Peyer's patch (tissue), 4 donors: ENCODE measurements at regions not wholly inside any gene's neighbourhood (a gene's known extent, or its start where the extent isn't known, plus 50 kb on each side); places are given as distances from the start of the nearest gene placed in this dataset.
"Not testable (repeated sequence)": the region's sequence is repeated elsewhere in the genome, so short reads cannot be mapped to it uniquely, and the experiment has no call there.

ENCODE experiments used
- DNase-seq, 3 donors: peaks; one replicate each; pipeline ENCODE4 v3.0.0-alpha.2; 2017 to 2019
- H3K27ac ChIP-seq, 4 donors: fragments of 200-600 bp; sonication (generic); one replicate each; pipeline ENCODE4 v1.5.1; 2016 to 2019
- H3K27me3 ChIP-seq, 2 donors: fragments of 200-600 bp; sonication (generic); one replicate each; pipeline ENCODE4 v1.5.1; 2019
- H3K36me3 ChIP-seq, 3 donors: fragments of 200-600 bp; sonication (generic); one replicate each; pipeline ENCODE4 v1.5.1; 2016 to 2019
- H3K4me1 ChIP-seq, 4 donors: fragments of 200-600 bp; sonication (generic); one replicate each; pipeline ENCODE4 v1.5.1; 2016 to 2019
- H3K4me3 ChIP-seq, 4 donors: fragments of 200-600 bp; sonication (generic); 1 replicate in 3 of 4; 2 replicates in 1 of 4; pipeline ENCODE4 v1.5.1; 2016 to 2019; ENCODE audit warnings: mild to moderate bottlenecking in 1 of 4
- H3K9me3 ChIP-seq, 4 donors: fragments of 200-600 bp; sonication (generic); one replicate each; pipeline ENCODE4 v1.5.1; 2016 to 2019; ENCODE audit warnings: mild to moderate bottlenecking in 1 of 4
- POLR2A ChIP-seq, 2 donors: fragments of 450-650 bp; IDR thresholded peaks; one replicate each; pipeline ENCODE4 v1.5.1; 2017; ENCODE audit warnings: antibody characterized with exemption in 2 of 2, mild to moderate bottlenecking in 2 of 2, moderate library complexity in 2 of 2
- TF ChIP-seq, protein P1 (sequence below), 6 experiments: fragments of 450-650 bp in 4 of 6; fragments of 200-600 bp in 2 of 6; sonication (generic) in 1 of 6; IDR thresholded peaks; one replicate each; pipeline ENCODE4 v1.5.1; 2017 to 2019; ENCODE audit warnings: antibody characterized with exemption in 6 of 6, mild to moderate bottlenecking in 3 of 6, moderate library complexity in 1 of 6

DNA sequence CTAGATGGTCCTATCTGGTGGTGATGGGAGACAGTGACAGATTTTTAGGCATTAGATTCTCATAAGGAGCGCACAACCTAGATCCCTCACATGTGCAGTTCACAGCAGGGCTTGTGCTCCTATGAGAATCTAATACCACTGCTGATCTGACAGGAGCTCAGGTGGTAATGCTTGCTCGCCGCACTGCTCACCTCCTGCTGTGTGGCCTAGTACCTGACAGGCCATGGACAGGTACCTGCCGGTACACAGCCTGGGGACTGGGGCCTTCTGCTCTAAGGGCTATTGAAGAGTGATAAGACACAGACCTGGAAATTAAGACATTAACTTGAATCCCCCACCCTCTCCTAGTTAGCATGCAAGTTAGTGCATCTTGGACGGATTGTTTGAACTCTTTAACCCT lies 64.4 kb downstream of the KLRB1 start:
- H3K4me3 ChIP-seq, H3K4me1 ChIP-seq, H3K36me3 ChIP-seq, H3K9me3 ChIP-seq, H3K27me3 ChIP-seq: not testable (repeated sequence)
- H3K27ac ChIP-seq = peak overlapping the region in 2 of 4 donors; percentile 35 to 39
- DNase-seq = peak in 1 of 3 donors; percentile 51

DNA sequence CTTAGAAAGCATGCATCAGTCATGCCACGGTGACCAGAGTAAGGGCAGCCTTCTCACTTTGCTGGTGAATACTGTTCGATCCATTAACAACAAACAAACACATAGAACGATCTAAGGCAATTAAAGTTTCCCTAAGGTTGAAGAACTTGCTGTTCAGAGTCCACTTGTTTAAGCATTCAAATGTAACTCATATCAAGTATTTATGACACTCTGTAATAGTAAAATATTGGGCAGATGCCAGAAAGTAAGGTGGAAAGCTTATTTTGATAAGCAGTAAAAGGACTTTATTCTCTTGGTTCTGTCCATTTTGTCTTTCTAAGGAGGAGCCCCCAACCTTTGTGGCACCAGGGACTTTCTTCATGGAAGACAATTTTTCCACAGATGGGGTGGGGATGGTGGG lies 64.9 kb downstream of the KLRB1 start:
- DNase-seq, H3K9me3 ChIP-seq, H3K4me1 ChIP-seq, H3K27me3 ChIP-seq, H3K36me3 ChIP-seq, H3K4me3 ChIP-seq: not testable (repeated sequence)
- peak overlapping the region in 1 of 4 donors; percentile 35 for H3K27ac ChIP-seq

DNA sequence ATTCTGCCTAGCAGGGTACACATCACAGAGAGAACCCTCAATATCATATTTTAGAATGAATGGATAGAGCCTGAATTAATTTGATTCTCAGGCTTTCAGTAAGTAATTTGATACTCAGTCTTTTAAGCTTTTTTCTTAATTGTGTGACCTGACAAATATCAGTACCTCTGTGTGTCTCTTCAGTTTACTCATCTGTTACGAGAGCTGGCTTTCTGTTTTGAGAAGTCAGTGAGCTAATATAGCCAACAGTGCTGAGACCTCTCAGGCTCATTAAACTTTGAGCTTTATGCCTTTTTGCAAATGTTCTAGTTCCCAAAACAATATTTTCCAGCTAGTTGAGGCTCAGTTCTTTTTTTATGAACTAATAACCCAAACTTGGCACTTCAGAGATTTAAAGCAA lies 91.8 kb downstream of the KLRB1 start:
- H3K9me3 ChIP-seq, H3K36me3 ChIP-seq, H3K4me3 ChIP-seq, H3K27ac ChIP-seq, H3K4me1 ChIP-seq, H3K27me3 ChIP-seq, DNase-seq: not testable (repeated sequence)

DNA sequence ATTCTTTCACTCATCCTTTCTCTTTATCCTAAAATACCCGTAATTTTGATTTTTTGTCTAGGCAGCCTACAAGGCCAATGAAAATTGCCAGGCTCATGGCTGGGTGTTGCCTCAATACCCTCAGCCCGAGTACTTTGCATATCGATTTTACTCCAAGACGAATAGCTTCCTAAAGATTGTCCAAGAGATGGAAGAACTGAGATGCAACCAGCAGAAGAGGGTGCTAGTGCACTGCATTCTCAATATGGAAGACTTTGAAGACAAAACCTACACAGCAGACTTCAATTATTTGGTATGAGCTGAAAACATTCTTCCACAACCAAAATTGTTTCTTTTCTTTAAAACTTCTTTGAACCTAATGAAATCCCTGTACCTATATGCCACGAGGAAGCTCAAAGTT lies 95.0 kb downstream of the KLRB1 start:
- H3K9me3 ChIP-seq, H3K4me3 ChIP-seq, H3K27ac ChIP-seq, DNase-seq, H3K27me3 ChIP-seq, H3K4me1 ChIP-seq, H3K36me3 ChIP-seq: not testable (repeated sequence)
- TF ChIP-seq, protein P1, sequence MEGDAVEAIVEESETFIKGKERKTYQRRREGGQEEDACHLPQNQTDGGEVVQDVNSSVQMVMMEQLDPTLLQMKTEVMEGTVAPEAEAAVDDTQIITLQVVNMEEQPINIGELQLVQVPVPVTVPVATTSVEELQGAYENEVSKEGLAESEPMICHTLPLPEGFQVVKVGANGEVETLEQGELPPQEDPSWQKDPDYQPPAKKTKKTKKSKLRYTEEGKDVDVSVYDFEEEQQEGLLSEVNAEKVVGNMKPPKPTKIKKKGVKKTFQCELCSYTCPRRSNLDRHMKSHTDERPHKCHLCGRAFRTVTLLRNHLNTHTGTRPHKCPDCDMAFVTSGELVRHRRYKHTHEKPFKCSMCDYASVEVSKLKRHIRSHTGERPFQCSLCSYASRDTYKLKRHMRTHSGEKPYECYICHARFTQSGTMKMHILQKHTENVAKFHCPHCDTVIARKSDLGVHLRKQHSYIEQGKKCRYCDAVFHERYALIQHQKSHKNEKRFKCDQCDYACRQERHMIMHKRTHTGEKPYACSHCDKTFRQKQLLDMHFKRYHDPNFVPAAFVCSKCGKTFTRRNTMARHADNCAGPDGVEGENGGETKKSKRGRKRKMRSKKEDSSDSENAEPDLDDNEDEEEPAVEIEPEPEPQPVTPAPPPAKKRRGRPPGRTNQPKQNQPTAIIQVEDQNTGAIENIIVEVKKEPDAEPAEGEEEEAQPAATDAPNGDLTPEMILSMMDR (IDR thresholded peaks at IDR 0.05) = peak in 2 of 6 experiments; percentile 18 to 19

DNA sequence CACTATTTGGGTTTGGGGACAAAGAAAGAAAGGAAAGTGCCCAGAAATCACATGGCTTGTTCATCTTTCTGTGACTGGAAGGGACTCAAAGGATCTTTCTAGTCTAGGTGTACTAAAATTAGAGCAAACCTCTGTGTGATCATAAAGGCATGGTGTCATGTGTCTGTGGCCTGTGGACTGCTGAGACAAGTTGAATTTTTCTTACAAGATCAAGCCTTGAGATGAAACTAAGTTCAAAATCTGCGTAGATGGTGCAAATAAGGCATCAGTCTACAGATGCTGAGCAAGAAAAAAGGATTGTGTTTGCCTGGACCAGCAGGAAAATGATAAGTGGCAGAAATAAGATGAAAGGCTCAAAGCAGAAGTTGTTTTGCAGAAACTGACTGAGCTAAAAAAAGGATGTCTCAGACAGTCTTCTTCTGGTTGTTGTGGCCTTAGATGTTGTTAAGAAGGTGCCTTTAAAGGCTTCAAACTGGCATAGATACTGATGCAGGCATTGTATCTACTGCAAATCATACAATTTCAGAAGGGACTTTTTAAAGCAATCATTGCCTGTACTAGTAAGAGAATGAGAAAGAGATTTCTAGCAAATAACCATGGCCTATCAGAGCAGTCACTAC lies 97.2 kb downstream of the KLRB1 start:
- not testable (repeated sequence) for H3K4me1 ChIP-seq, H3K9me3 ChIP-seq, H3K27me3 ChIP-seq, H3K36me3 ChIP-seq, H3K4me3 ChIP-seq, DNase-seq
- peak overlapping the region in 1 of 4 donors; percentile 33 for H3K27ac ChIP-seq

DNA sequence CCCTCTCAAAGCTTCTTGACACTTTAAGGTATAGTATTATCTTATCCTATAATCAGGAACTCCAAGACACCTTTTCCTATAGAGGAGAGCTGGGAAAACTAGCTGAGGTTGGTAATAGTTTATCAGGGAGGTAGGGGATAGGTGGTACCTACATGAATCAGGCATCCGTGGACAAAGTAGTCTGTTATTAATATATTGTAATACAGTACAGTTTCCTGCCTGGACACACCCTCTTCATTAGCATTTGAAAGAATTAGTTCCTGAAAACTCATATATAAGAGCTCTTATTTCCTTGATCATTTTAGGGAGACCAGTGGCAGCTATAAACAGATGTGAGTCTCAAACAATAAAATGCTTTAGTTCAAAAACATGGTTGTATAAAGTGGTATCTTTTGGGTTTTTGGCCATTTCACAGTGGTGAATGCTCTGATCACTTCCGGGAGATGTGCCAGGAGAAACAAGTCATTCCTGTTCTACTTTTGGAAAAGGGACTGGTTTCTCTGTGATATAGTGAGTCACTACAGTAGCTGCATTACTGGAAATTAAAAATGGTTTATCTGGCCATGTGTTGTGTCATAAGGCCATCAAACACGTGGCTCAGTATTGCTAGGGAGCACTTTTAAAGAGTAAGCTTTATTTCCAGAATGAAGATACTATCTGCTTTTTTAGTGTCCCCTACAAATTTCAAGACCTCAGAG lies 98.1 kb downstream of the KLRB1 start:
- TF ChIP-seq, protein P1 (IDR thresholded peaks at IDR 0.05) = no peak
- no peak for TF ChIP-seq POLR2A (IDR thresholded peaks at IDR 0.05)
- no peak overlapping the region for H3K4me3 ChIP-seq
- peak overlapping the region in 1 of 4 donors; percentile 33 for H3K27ac ChIP-seq

DNA sequence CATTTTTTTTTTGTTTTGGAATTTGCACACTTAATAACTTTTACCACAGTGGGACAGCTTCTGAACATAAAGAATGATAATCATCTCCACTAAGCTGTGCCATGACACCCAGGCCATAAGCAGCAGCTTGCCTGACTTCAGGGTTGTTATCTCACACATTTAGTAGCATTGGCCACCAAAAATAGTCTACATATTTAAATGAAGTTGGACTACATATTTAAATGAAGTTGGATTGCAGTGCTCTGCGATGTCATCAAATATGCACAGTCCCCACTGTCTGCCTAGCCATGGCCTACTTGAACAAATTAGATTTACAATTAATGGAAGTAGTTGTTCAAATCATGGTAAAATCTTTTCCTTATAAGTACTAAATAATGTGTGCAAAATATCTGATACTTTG lies 101.0 kb downstream of the KLRB1 start:
- H3K27ac ChIP-seq = no peak overlapping the region
- DNase-seq = no peak
- H3K9me3 ChIP-seq = no peaks in the 10 kb centered on the region
- no peak overlapping the region for H3K4me3 ChIP-seq
- H3K4me1 ChIP-seq = no peaks in the 10 kb centered on the region
- TF ChIP-seq POLR2A (IDR thresholded peaks at IDR 0.05) = no peak
- TF ChIP-seq, protein P1 (IDR thresholded peaks at IDR 0.05) = no peak
- H3K36me3 ChIP-seq = no peaks in the 10 kb centered on the region
- no peaks in the 10 kb centered on the region for H3K27me3 ChIP-seq

More for the DNA sequence above, 98.1 kb downstream of the KLRB1 start:
- no peak for DNase-seq
- Histone ChIP-seq H3K9me3 (no peaks in the 10 kb centered on the region), H3K36me3 (no peaks in the 10 kb centered on the region), H3K4me1 (no peaks in the 10 kb centered on the region), H3K27me3 (no peaks in the 10 kb centered on the region)

DNA sequence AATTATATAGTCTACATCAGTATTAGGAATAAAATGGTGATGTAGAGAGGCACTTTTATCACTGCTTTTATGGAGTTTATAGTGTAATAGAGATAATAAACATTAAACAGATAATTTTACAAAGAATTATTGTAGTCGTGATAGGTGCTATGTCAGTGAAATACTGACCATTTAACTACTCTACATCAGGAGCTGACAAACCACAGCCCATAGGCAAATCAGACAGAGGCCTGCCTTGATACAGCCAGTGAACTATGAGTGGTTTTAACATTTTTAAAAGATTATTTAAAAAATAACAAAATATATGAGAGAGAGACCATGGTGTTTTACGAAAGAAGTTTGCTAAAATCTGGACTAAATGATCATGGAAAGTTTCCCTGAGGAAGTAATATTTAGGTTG lies 104.3 kb downstream of the KLRB1 start:
- not testable (repeated sequence) for H3K9me3 ChIP-seq, H3K4me3 ChIP-seq, H3K27me3 ChIP-seq, H3K27ac ChIP-seq, H3K4me1 ChIP-seq, DNase-seq, H3K36me3 ChIP-seq

DNA sequence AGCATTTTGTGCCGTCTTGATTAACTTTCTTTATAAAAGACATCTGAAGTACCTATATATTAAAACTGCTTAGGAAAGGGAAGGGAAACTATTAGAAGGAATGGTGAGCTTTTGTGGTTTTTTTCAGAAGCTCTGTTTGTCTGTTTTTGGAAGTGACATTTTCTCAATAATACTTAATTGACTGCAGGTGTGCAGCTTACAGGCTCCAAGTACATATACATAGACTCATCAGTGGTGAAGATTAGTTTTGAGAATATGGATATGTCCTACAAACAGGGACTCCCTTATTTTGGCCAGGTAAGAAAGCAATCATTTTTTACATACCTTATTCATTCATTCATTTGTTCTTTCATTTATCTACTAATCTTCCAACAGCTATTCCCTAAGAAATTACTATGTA lies 104.9 kb downstream of the KLRB1 start:
- not testable (repeated sequence) for H3K4me3 ChIP-seq, H3K27me3 ChIP-seq, DNase-seq, H3K4me1 ChIP-seq, H3K9me3 ChIP-seq, H3K36me3 ChIP-seq, H3K27ac ChIP-seq

DNA sequence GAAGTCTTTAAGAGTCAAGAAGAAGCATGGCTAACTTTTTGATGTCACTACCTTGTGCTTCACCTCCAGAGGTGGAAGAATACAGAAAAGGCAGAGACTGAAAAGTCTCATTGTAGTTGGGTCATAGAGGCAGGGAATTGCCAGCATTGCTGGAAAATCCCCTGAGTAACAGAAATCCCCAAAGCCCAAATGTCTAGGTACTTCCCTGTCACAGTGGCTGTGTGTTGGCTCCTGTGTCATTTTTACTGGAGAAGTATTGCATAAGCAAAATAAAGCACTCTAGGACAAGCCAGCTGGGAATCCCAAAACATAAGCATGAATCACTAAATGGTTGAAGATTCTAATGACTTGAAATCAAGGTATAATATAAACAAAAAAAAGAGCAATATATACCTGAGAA lies 114.4 kb downstream of the KLRB1 start:
- not testable (repeated sequence) for DNase-seq, H3K9me3 ChIP-seq, H3K4me1 ChIP-seq, H3K4me3 ChIP-seq, H3K27me3 ChIP-seq, H3K27ac ChIP-seq, H3K36me3 ChIP-seq

DNA sequence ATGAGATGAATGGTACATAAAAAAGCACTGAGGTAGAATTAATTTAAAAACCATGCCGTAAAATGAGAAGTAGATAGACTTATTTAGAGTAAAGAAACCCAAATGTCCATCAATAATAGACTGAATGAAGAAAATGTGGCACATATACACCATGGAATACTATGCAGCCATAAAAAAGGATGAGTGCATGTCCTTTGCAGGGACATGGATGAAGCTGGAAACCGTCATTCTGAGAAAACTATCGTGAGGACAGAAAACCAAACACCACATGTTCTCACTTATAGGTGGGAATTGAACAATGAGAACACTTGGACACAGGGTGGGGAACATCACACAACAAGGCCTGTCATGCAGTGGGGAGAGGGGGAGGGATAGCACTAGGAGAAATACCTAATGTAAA lies 126.4 kb downstream of the KLRB1 start:
- not testable (repeated sequence) for H3K9me3 ChIP-seq, H3K4me1 ChIP-seq

DNA sequence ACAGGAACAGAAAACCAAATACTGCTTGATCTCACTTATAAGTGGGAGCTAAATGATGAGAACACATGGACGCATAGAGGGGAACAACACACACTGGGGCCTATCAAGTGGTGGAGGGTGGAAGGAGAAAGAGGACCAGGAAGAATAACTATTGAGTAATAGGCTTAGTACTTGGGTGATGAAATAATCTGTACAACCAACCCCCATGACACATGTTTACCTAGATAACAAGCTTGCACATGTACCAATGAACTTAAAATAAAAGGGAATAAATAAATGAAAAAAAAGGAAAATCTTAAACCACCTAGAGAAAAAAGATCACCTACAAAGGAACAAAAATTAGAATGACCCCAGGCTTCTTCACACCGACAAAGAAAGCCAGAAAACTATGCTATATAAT lies 133.5 kb downstream of the KLRB1 start:
- not testable (repeated sequence) for H3K27me3 ChIP-seq, H3K27ac ChIP-seq, DNase-seq, H3K4me3 ChIP-seq, H3K9me3 ChIP-seq, H3K36me3 ChIP-seq, H3K4me1 ChIP-seq

More for the DNA sequence above, 126.4 kb downstream of the KLRB1 start:
- DNase-seq, H3K36me3 ChIP-seq, H3K4me3 ChIP-seq, H3K27ac ChIP-seq, H3K27me3 ChIP-seq: not testable (repeated sequence)
